GM18502 (cell line): ENCODE measurements at regions not wholly inside any gene's neighbourhood (a gene's known extent, or its start where the extent isn't known, plus 50 kb on each side); places are given as distances from the start of the nearest gene placed in this dataset.
A peak's percentile ranks its signal among the peaks of the same experiment; 100 is the strongest.
"Not testable (repeated sequence)": the region's sequence is repeated elsewhere in the genome, so short reads cannot be mapped to it uniquely, and the experiment has no call there.

Source experiments
- ATAC-seq: cut with Tn5 transposase; IDR thresholded peaks from one replicate; pipeline ENCODE4 v1.9.1; 2021; ENCODE audit warnings: mild to moderate bottlenecking; ENCODE audit not compliant: unreplicated experiment, poor library complexity

DNA sequence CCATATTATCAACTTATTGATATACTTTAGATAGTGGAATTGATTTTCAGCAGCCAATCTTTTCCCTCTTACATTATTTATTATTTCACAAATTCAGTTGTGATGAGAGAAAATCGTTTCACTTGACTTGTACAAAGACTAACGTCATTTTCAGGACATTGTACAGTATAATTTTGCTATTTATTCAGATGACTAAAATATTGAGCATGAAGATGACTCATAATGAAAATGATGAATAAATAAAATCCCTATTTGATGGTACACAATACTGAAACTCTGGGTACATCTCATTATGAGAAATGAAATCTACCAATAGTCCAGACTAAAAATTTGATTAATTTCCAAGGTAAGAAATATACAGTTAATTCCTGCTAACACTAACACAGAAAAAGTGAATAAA, 316.4 kb downstream of the CCDC74A start:
- ATAC-seq: peak; percentile 59

DNA sequence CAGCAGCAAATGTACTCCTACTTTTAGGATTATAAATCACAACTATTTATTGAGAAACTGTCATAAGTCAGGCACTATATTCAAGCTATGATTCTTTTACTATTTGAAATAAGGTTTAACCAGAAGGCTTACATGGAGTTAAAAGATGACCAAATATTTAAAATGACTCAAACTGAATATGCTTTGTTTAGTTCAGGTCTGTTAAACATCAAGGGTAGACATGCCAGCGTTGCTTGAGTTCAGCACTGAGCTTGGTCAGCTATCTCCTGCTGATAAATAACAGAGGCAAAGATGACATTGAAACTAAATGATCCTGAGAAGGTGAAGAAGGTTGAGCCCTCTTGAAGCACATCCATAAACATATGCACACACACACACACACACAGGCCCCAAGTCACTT, 305.6 kb downstream of the ANKRD30BL start:
- not testable (repeated sequence) for ATAC-seq

- ATAC-seq: not testable (repeated sequence)
Observed at GRCh38 chr2:131858197-131858596, 303.6 kb downstream of the ANKRD30BL start.
